HEK293 (cell line): ENCODE measurements at regions not wholly inside any gene's neighbourhood (a gene's known extent, or its start where the extent isn't known, plus 50 kb on each side); places are given as distances from the start of the nearest gene placed in this dataset.

Experiments
- CTCF ChIA-PET: fragments of 350-600 bp; formaldehyde crosslinking; extraction: SDS; loops from one replicate; lab custom pipeline; 2021; ENCODE audit warnings: antibody characterized with exemption; lab: Yijun Ruan, JAX
- POLR2A ChIA-PET: fragments of 300-600 bp; formaldehyde crosslinking; extraction: SDS; loops from one replicate; lab custom pipeline; 2020; ENCODE audit warnings: antibody characterized with exemption, inconsistent platforms; lab: Yijun Ruan, JAX
- H3K27ac ChIP-seq: fragments of 200-500 bp; sonication (Bioruptor generic); 2 replicates; pipeline ENCODE4 v1.5.1; 2014; ENCODE audit warnings: low read depth, low read length, control low read depth, inconsistent platforms; ENCODE audit errors: extremely low read depth
- H3K36me3 ChIP-seq, 2 experiments: fragments of 200-500 bp in 1 of 2; sonication (Bioruptor generic) in 1 of 2; 1 replicate in 1 of 2; 2 replicates in 1 of 2; pipeline ENCODE4 v1.5.1; 2014 to 2017; ENCODE audit warnings: inconsistent platforms in 2 of 2, low read length in 2 of 2; ENCODE audit not compliant: control insufficient read depth in 2 of 2, insufficient read depth in 1 of 2
- H3K4me1 ChIP-seq: fragments of 200-500 bp; sonication (Bioruptor generic); 2 replicates; pipeline ENCODE4 v1.5.1; 2014; ENCODE audit warnings: mild to moderate bottlenecking, low read length, inconsistent platforms; ENCODE audit not compliant: control insufficient read depth, insufficient read depth
- H3K4me3 ChIP-seq: 2 replicates; pipeline ENCODE4 v1.5.1; 2011; ENCODE audit warnings: low read depth, mild to moderate bottlenecking, control low read depth, low read length, moderate library complexity
- H3K9me3 ChIP-seq: fragments of 200-500 bp; sonication (Bioruptor generic); 2 replicates; pipeline ENCODE4 v1.5.1; 2014; ENCODE audit warnings: low read depth, low read length, inconsistent platforms; ENCODE audit not compliant: control insufficient read depth, insufficient read depth
- MEIS1 ChIP-seq: sonication (generic); formaldehyde crosslinking; IDR thresholded peaks from 2 replicates; pipeline ENCODE4 v1.8.1; 2022; ENCODE audit warnings: missing genetic modification reagents, mild to moderate bottlenecking, borderline replicate concordance
- SETDB1 ChIP-seq: IDR thresholded peaks from one replicate; pipeline ENCODE4 v1.6.1; 2017; ENCODE audit warnings: mild to moderate bottlenecking, low read length, moderate library complexity, mixed read lengths; ENCODE audit not compliant: insufficient read length
- SP7 ChIP-seq: fragments of 450-650 bp; formaldehyde crosslinking; IDR thresholded peaks from 2 replicates; pipeline ENCODE4 v1.5.1; 2016; ENCODE audit warnings: missing biosample characterization, missing genetic modification characterization
- TRIM28 ChIP-seq: IDR thresholded peaks from 2 replicates; pipeline ENCODE4 v1.6.1; 2011; ENCODE audit warnings: low read length, control low read depth, borderline replicate concordance
- ZFHX2 ChIP-seq: fragments of 450-650 bp; formaldehyde crosslinking; conservative IDR thresholded peaks from 2 replicates; pipeline ENCODE4 v1.5.1; 2016; ENCODE audit warnings: missing biosample characterization, missing genetic modification characterization
- ZNF133 ChIP-seq: fragments of 450-650 bp; formaldehyde crosslinking; IDR thresholded peaks from 2 replicates; pipeline ENCODE4 v1.5.1; 2016; ENCODE audit warnings: missing biosample characterization, missing genetic modification characterization
- ZNF146 ChIP-seq: fragments of 450-650 bp; formaldehyde crosslinking; IDR thresholded peaks from 2 replicates; pipeline ENCODE4 v1.5.1; 2016; ENCODE audit warnings: missing biosample characterization, missing genetic modification characterization
- ZNF174 ChIP-seq: fragments of 450-650 bp; formaldehyde crosslinking; IDR thresholded peaks from 2 replicates; pipeline ENCODE4 v1.5.0; 2017; ENCODE audit warnings: missing biosample characterization, mild to moderate bottlenecking, missing genetic modification characterization
- ZNF214 ChIP-seq: fragments of 450-650 bp; formaldehyde crosslinking; IDR thresholded peaks from 2 replicates; pipeline ENCODE4 v1.5.1; 2017; ENCODE audit warnings: missing biosample characterization, mild to moderate bottlenecking, missing genetic modification characterization, borderline replicate concordance
- ZNF248 ChIP-seq: fragments of 450-650 bp; formaldehyde crosslinking; IDR thresholded peaks from 2 replicates; pipeline ENCODE4 v1.5.1; 2017; ENCODE audit warnings: missing biosample characterization, missing genetic modification characterization
- ZNF391 ChIP-seq: fragments of 450-650 bp; formaldehyde crosslinking; IDR thresholded peaks from 2 replicates; pipeline ENCODE4 v1.5.1; 2016; ENCODE audit warnings: low read depth, missing biosample characterization, missing genetic modification characterization, borderline replicate concordance
- ZNF416 ChIP-seq: fragments of 450-650 bp; formaldehyde crosslinking; IDR thresholded peaks from 2 replicates; pipeline ENCODE4 v1.5.1; 2016; ENCODE audit warnings: missing biosample characterization, missing genetic modification characterization
- ZNF449 ChIP-seq: fragments of 450-650 bp; formaldehyde crosslinking; IDR thresholded peaks from 2 replicates; pipeline ENCODE4 v1.5.1; 2017; ENCODE audit warnings: missing biosample characterization, mild to moderate bottlenecking, missing genetic modification characterization, moderate library complexity
- ZNF501 ChIP-seq: fragments of 450-650 bp; formaldehyde crosslinking; IDR thresholded peaks from 2 replicates; pipeline ENCODE4 v1.5.1; 2016; ENCODE audit warnings: missing biosample characterization, missing genetic modification characterization
- ZNF514 ChIP-seq: fragments of 450-650 bp; formaldehyde crosslinking; IDR thresholded peaks from 2 replicates; pipeline ENCODE4 v1.5.1; 2016; ENCODE audit warnings: missing biosample characterization, missing genetic modification characterization
- ZNF555 ChIP-seq: fragments of 450-650 bp; formaldehyde crosslinking; conservative IDR thresholded peaks from 2 replicates; pipeline ENCODE4 v1.5.1; 2017; ENCODE audit warnings: missing biosample characterization, mild to moderate bottlenecking, missing genetic modification characterization, inconsistent platforms
- ZNF561 ChIP-seq: fragments of 450-650 bp; IDR thresholded peaks from 2 replicates; pipeline ENCODE4 v1.5.1; 2018; ENCODE audit warnings: missing biosample characterization, missing genetic modification characterization, borderline replicate concordance
- ZNF585B ChIP-seq: fragments of 450-650 bp; formaldehyde crosslinking; IDR thresholded peaks from 2 replicates; pipeline ENCODE4 v1.5.1; 2016; ENCODE audit warnings: missing biosample characterization, missing genetic modification characterization
- ZNF660 ChIP-seq: fragments of 450-650 bp; IDR thresholded peaks from 2 replicates; pipeline ENCODE4 v1.5.1; 2018; ENCODE audit warnings: missing biosample characterization, mild to moderate bottlenecking, missing genetic modification characterization
- ZNF747 ChIP-seq: fragments of 450-650 bp; formaldehyde crosslinking; IDR thresholded peaks from 2 replicates; pipeline ENCODE4 v1.5.1; 2016; ENCODE audit warnings: missing biosample characterization, missing genetic modification characterization
- ZNF843 ChIP-seq: fragments of 450-650 bp; formaldehyde crosslinking; IDR thresholded peaks from 2 replicates; pipeline ENCODE4 v1.5.1; 2016; ENCODE audit warnings: missing biosample characterization, missing genetic modification characterization
- TF ChIP-seq, protein P1 (sequence below): fragments of 450-650 bp; formaldehyde crosslinking; IDR thresholded peaks from 2 replicates; pipeline ENCODE4 v1.5.1; 2016; ENCODE audit warnings: missing biosample characterization, missing genetic modification characterization

- Histone ChIP-seq H3K9me3 (no peaks in the 10 kb centered on the region), H3K4me3 (no peak overlapping the region), H3K27ac (no peak overlapping the region), H3K4me1 (no peaks in the 10 kb centered on the region), H3K36me3 (no peaks in the 10 kb centered on the region)
- POLR2A ChIA-PET: no interaction called here
- CTCF ChIA-PET: no interaction called here
- TF ChIP-seq ZNF501 (tag by site-specific recombination) (no peak), ZFHX2 (tag by site-specific recombination) (no peak), ZNF555 (no peak), TRIM28 (peak; percentile 90; the same call in 1 of the 2 replicates), SETDB1 (peak; percentile 75), ZNF585B (tag by site-specific recombination) (peak; percentile 92)
Observed at GRCh38 chr13:76067850-76068249, 431.7 kb downstream of the LMO7 start.

- POLR2A ChIA-PET: no interaction called here
- CTCF ChIA-PET: no interaction called here
- no peaks in the 10 kb centered on the region for H3K36me3 ChIP-seq
- no peak overlapping the region for H3K4me3 ChIP-seq
- no peak for TF ChIP-seq SP7 (tag by site-specific recombination)
- TF ChIP-seq ZNF416 (tag by site-specific recombination): no peak
- no peak for TF ChIP-seq ZNF174 (tag by site-specific recombination)
- TF ChIP-seq ZNF514 (tag by site-specific recombination): no peak
- TF ChIP-seq ZNF585B (tag by site-specific recombination): no peak
- TF ChIP-seq ZNF133: no peak
- TF ChIP-seq ZNF843: no peak
- no peak for TF ChIP-seq ZNF391 (tag by site-specific recombination)
- no peak for TF ChIP-seq ZNF561 (tag by site-specific recombination)
- no peak for TF ChIP-seq ZNF449 (tag by site-specific recombination)
- H3K4me1 ChIP-seq: no peaks in the 10 kb centered on the region
- no peaks in the 10 kb centered on the region for H3K9me3 ChIP-seq
- no peak overlapping the region for H3K27ac ChIP-seq
Observed at GRCh38 chr13:76053181-76053580, 417.1 kb downstream of the LMO7 start.

GRCh38 chr13:76049376-76049746 is 413.2 kb downstream of the LMO7 start:
- ChIA-PET CTCF (no interaction called here), POLR2A (no interaction called here)
- Histone ChIP-seq H3K4me1 (no peaks in the 10 kb centered on the region), H3K9me3 (no peaks in the 10 kb centered on the region), H3K36me3 (no peaks in the 10 kb centered on the region), H3K27ac (no peak overlapping the region), H3K4me3 (no peak overlapping the region)
- TF ChIP-seq ZNF214 (tag by site-specific recombination): no peak
- TF ChIP-seq MEIS1 (CRISPR knock-in tag): no peak
- no peak for TF ChIP-seq ZNF660
- TF ChIP-seq, protein P1, sequence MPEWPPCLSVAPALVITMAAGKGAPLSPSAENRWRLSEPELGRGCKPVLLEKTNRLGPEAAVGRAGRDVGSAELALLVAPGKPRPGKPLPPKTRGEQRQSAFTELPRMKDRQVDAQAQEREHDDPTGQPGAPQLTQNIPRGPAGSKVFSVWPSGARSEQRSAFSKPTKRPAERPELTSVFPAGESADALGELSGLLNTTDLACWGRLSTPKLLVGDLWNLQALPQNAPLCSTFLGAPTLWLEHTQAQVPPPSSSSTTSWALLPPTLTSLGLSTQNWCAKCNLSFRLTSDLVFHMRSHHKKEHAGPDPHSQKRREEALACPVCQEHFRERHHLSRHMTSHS (tag by site-specific recombination): no peak
- no peak for TF ChIP-seq ZNF747 (tag by site-specific recombination)
- TF ChIP-seq ZNF248 (tag by site-specific recombination): no peak
- TF ChIP-seq ZNF146 (tag by site-specific recombination): no peak
